ENCODE measurements at regions not wholly inside any gene's neighbourhood (a gene's known extent, or its start where the extent isn't known, plus 50 kb on each side); places are given as distances from the start of the nearest gene placed in this dataset.

- H3K4me3 Mint-ChIP-seq: no peak overlapping the region
- H3K36me3 Mint-ChIP-seq: no peaks in the 10 kb centered on the region
- H3K27me3 Mint-ChIP-seq (ENCODE audit: low read depth in 2 of 2): no peaks in the 10 kb centered on the region
- no peak overlapping the region for H3K4me3 ChIP-seq (ENCODE audit: low read length)
- H3K27me3 ChIP-seq (ENCODE audit: control insufficient read depth, insufficient read depth, low read length): no peaks in the 10 kb centered on the region
- peaks cover 11 to 14% of the 10 kb centered on the region in 2 donors for H3K9me3 Mint-ChIP-seq
- TF ChIP-seq CTCF (IDR thresholded peaks at IDR 0.05): no peak
- H3K27ac ChIP-seq (ENCODE audit: low read length): no peak overlapping the region
- no peaks in the 10 kb centered on the region for H3K4me1 Mint-ChIP-seq
- WGBS (ENCODE audit: insufficient coverage): no CpG with 5 or more reads among the region's 4 CpGs
- ATAC-seq: no peak
- DNase-seq: no peak
- H3K36me3 ChIP-seq (ENCODE audit: control insufficient read depth, insufficient read depth, low read length): no peaks in the 10 kb centered on the region
- H3K27ac Mint-ChIP-seq: no peak overlapping the region
- H3K4me1 ChIP-seq (ENCODE audit: control insufficient read depth, insufficient read depth, low read length): no peaks in the 10 kb centered on the region
- peaks cover 8% of the 10 kb centered on the region for H3K9me3 ChIP-seq (ENCODE audit: control insufficient read depth, insufficient read depth, low read length)
- intact Hi-C loops (cut with micrococcal nuclease): no loop called here
These were observed 122.2 kb upstream of the GMNC start for GRCh38 chr3:190984502-190985244.

GRCh38 chr3:190983875-190984274 is 121.4 kb upstream of the GMNC start:
- Histone ChIP-seq H3K4me3 (ENCODE audit: low read length) (no peak overlapping the region), H3K4me1 (ENCODE audit: control insufficient read depth, insufficient read depth, low read length) (no peaks in the 10 kb centered on the region), H3K9me3 (ENCODE audit: control insufficient read depth, insufficient read depth, low read length) (peaks cover 8% of the 10 kb centered on the region), H3K27me3 (ENCODE audit: control insufficient read depth, insufficient read depth, low read length) (no peaks in the 10 kb centered on the region), H3K27ac (ENCODE audit: low read length) (no peak overlapping the region), H3K36me3 (ENCODE audit: control insufficient read depth, insufficient read depth, low read length) (no peaks in the 10 kb centered on the region)
- H3K9me3 Mint-ChIP-seq: peaks cover 6 to 8% of the 10 kb centered on the region in 2 donors
- no peaks in the 10 kb centered on the region for H3K4me1 Mint-ChIP-seq
- no peak overlapping the region for H3K4me3 Mint-ChIP-seq
- TF ChIP-seq CTCF (IDR thresholded peaks at IDR 0.05): no peak
- DNase-seq (no peak), ATAC-seq (peak in 1 of 3 donors; percentile 34)
- no peaks in the 10 kb centered on the region for H3K36me3 Mint-ChIP-seq
- intact Hi-C loops (cut with micrococcal nuclease): no loop called here
- H3K27me3 Mint-ChIP-seq (ENCODE audit: low read depth in 2 of 2): no peaks in the 10 kb centered on the region
- 0% methylated on average over 1 of the region's 1 CpG for WGBS (ENCODE audit: insufficient coverage)
- H3K27ac Mint-ChIP-seq: no peak overlapping the region

GRCh38 chr3:190973771-190974170 is 111.3 kb upstream of the GMNC start:
- Mint-ChIP-seq H3K4me1 (no peaks in the 10 kb centered on the region), H3K27me3 (ENCODE audit: low read depth in 2 of 2) (no peaks in the 10 kb centered on the region), H3K4me3 (no peak overlapping the region), H3K9me3 (peaks cover 2 to 10% of the 10 kb centered on the region in 2 donors), H3K27ac (no peak overlapping the region), H3K36me3 (no peaks in the 10 kb centered on the region)
- Histone ChIP-seq H3K27ac (ENCODE audit: low read length) (no peak overlapping the region), H3K9me3 (ENCODE audit: control insufficient read depth, insufficient read depth, low read length) (no peaks in the 10 kb centered on the region), H3K36me3 (ENCODE audit: control insufficient read depth, insufficient read depth, low read length) (no peaks in the 10 kb centered on the region), H3K27me3 (ENCODE audit: control insufficient read depth, insufficient read depth, low read length) (no peaks in the 10 kb centered on the region), H3K4me1 (ENCODE audit: control insufficient read depth, insufficient read depth, low read length) (no peaks in the 10 kb centered on the region), H3K4me3 (ENCODE audit: low read length) (no peak overlapping the region)
- intact Hi-C loops (cut with micrococcal nuclease): no loop called here
- 100% methylated on average over 2 of the region's 3 CpGs for WGBS (ENCODE audit: insufficient coverage)
- no peak for TF ChIP-seq CTCF (IDR thresholded peaks at IDR 0.05)
- no peak for ATAC-seq
- DNase-seq: no peak

- no peak for DNase-seq
- peaks cover 2 to 10% of the 10 kb centered on the region in 2 donors for H3K9me3 Mint-ChIP-seq
- H3K27me3 Mint-ChIP-seq (ENCODE audit: low read depth in 2 of 2): no peaks in the 10 kb centered on the region
- no peak for ATAC-seq
- no peak for TF ChIP-seq CTCF (IDR thresholded peaks at IDR 0.05)
- no peak overlapping the region for H3K27ac ChIP-seq (ENCODE audit: low read length)
- no peak overlapping the region for H3K4me3 Mint-ChIP-seq
- H3K9me3 ChIP-seq (ENCODE audit: control insufficient read depth, insufficient read depth, low read length): no peaks in the 10 kb centered on the region
- no peak overlapping the region for H3K4me3 ChIP-seq (ENCODE audit: low read length)
- 75% methylated on average over 1 of the region's 1 CpG for WGBS (ENCODE audit: insufficient coverage)
- H3K36me3 ChIP-seq (ENCODE audit: control insufficient read depth, insufficient read depth, low read length): no peaks in the 10 kb centered on the region
- H3K4me1 ChIP-seq (ENCODE audit: control insufficient read depth, insufficient read depth, low read length): no peaks in the 10 kb centered on the region
- H3K4me1 Mint-ChIP-seq: no peaks in the 10 kb centered on the region
- no peak overlapping the region for H3K27ac Mint-ChIP-seq
- no peaks in the 10 kb centered on the region for H3K27me3 ChIP-seq (ENCODE audit: control insufficient read depth, insufficient read depth, low read length)
- intact Hi-C loops (cut with micrococcal nuclease): no loop called here
- H3K36me3 Mint-ChIP-seq: no peaks in the 10 kb centered on the region
These were observed 110.4 kb upstream of the GMNC start for GRCh38 chr3:190972840-190973270.

Measured in natural killer cell (primary cell).